GM21390 (cell line): ENCODE measurements at regions not wholly inside any gene's neighbourhood (a gene's known extent, or its start where the extent isn't known, plus 50 kb on each side); places are given as distances from the start of the nearest gene placed in this dataset.
"Not testable (repeated sequence)": the region's sequence is repeated elsewhere in the genome, so short reads cannot be mapped to it uniquely, and the experiment has no call there.

Experiments
- ATAC-seq: cut with Tn5 transposase; IDR thresholded peaks from one replicate; pipeline ENCODE4 v1.9.1; 2021; ENCODE audit not compliant: unreplicated experiment

DNA sequence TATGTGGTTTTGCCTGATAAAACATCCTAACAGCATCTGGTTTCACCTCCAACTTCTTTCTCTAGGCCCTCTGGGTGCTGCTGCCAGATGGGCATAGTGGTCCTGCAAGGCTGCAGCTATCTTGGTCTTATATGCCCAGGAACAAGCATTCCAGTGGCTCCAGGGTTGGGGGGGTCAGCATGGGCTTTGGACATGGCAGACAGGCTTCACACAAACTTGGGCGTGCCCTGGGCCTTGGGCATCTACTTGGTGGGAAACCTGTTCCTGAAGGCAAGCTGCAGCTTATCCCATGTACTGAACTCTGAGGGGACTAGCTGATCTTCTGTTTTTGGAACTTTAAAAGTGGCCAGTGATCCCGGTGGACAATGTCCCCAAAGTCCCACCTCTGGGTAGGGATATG is 54.9 kb upstream of the ZNF678 start:
- ATAC-seq: no peak

DNA sequence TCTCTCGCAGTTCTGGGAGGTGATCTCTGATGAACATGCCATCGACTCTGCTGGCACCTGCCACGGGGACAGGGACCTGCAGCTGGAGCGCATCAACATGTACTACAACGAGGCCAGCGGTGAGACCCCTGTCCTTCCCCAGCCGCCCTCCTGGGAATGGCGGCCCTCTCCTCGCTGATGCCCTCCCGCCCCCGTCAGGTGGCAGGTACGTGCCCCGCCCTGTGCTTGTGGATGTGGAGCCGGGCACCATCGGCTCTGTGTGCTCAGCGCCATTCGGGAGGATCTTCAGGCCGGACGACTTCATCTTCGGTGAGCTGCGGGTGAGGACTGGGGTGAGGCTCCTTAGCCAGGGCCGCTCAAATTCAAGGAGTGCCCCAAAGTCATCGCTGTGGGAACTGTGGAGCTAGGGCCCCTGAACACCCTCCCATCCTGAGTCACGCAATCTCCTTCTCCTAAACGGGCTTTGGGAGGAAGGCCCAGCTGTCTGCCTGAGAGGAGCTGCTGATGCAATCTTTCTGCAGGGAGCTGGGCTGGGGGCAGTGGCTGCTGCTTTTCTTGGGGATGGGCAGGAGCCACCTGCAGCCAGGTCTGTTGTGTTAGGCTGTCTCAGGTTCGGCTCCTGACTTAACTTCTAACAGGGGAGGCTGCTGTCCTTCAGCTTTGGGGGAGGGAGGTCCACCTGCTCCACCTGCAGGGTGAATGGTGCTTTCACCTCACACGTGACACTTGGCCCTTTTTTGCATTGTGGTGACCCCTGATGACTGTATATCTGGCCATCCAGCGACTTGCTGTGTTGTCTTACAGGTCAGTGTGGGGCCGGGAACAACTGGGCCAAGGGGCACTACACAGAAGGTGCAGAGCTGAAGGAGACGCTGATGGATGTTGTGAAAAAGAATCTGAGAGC is 56.6 kb upstream of the ZNF678 start:
- not testable (repeated sequence) for ATAC-seq

DNA sequence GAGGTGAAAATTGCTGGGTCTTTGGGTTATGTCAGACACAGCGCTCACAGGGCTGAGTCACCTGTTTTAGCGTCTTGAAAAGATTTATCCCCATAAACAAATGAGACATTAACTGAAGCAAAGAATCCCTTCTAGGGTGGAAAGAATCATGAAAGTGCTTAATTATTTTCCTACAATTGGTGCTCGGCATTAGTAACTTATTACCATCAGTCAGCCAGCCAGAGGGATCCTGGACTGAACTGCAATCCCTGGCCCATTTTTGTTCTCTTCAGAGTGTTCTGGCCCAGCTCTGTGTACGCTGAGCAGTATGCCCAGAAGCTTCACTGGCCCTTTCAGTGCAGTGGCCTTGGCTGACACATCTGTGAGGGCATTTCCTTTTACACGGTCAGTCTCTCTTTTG is 67.3 kb upstream of the ZNF678 start:
- not testable (repeated sequence) for ATAC-seq

DNA sequence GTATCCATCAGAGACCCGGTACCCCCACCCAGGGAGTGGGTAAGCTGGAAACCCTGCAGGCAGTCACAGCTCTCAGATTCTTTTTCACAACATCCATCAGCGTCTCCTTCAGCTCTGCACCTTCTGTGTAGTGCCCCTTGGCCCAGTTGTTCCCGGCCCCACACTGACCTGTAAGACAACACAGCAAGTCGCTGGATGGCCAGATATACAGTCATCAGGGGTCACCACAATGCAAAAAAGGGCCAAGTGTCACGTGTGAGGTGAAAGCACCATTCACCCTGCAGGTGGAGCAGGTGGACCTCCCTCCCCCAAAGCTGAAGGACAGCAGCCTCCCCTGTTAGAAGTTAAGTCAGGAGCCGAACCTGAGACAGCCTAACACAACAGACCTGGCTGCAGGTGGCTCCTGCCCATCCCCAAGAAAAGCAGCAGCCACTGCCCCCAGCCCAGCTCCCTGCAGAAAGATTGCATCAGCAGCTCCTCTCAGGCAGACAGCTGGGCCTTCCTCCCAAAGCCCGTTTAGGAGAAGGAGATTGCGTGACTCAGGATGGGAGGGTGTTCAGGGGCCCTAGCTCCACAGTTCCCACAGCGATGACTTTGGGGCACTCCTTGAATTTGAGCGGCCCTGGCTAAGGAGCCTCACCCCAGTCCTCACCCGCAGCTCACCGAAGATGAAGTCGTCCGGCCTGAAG is 69.3 kb upstream of the ZNF678 start:
- not testable (repeated sequence) for ATAC-seq

DNA sequence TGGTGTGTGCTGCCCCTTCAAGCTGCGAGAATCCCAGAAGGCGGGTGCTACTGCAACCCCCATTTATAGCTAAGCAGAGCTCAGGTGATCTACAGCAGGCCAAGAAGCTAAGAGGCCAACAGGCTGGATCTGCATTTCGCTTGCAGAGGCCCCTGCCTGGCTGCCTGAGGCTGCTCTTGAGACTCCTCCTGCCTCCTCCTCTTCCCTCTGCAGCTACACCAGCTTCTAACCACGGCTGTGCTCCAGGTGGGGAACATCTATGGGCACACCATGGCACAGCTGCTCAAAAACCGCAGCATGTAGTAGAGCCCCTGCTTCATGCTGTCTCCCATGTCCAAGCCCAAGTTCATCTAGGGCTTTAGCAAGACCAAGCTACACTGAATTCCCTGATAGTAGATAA is 72.9 kb upstream of the ZNF678 start:
- ATAC-seq: no peak

DNA sequence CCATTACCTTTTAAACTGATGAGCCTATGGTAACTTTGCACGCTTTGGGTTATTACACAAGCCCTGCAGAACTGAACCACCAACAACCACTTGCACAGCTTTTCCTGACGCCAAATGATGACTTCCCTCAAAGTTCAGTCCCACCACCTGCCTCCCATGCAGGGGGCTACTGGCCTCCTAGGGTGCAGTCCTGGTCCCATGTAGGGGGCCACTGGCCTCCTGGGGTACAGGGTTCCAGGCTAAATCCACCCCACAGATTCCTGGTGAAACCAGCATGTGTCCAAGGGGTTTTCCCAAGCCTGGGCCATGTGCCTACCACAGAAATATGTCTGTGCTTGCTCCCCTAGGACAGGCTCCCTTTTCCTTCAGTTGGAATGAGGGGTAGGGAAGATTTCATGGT is 73.4 kb upstream of the ZNF678 start:
- ATAC-seq: no peak

DNA sequence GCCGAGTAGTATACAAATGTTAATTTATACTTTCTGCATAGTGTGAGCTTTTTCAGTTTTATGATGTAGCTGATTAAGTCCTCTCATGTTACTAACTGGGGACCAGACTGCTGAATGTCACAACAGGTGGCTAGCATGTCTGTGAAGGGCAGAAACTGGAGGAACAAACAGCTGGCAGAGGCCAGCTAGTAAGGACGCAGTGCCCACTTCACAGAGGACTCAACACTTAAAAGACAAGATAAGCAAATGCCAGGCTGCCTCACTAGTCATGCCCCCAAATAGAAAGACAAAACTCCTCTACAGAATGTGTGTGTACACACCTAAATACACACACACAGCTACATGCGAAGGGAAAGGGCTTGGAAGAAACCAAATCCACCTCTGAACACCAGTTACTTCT is 73.8 kb upstream of the ZNF678 start:
- ATAC-seq: no peak

DNA sequence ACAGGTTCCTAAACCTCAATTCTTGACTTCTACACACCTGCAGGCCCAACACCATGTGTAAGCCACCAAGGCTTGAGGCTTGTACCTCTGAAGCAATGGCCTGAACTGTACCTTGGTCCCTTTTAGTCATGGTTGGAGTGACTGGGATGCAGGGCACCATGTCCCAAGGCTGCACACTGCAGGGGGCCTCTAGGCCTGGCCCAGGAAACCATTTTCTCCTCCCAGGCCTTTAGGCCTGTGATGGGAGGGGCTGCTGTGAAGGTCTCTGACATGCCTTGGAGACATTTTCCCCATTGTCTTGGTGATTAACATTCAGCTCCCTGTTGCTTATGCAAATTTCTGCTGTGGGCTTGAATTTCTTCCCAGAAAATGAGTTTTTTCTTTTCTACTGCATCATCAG is 75.8 kb upstream of the ZNF678 start:
- no peak for ATAC-seq

DNA sequence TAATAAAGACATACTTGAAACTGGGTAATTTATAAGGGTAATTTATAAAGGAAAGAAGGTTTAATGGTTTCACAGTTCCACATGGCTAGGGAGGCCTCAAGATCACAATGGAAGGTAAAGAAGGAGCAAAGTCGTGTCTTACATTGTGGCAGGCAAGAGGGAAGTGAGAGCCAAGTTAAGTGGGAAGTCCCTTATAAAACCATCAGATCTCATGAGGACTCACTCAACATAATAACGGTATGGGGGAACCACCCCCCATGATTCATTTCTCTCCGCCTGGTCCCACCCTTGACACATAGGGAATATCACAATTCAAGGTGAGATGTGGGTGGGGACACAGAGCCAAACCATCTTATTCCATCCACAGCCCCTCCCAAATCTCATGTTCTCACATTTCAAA is 76.8 kb upstream of the ZNF678 start:
- ATAC-seq: no peak

DNA sequence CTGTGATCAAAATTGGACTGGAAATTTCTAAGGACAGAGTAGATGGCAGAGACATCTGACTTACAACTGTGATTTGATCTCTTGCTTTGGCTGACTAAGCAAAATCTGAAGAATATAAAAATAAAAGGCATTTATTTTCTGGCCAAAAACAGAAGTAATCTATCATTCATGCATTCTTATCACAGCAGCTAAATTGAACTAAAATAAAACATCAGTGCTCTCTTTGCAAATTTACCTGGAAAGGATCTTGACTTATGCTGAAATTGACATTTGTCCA is 81.4 kb upstream of the ZNF678 start:
- ATAC-seq: no peak

DNA sequence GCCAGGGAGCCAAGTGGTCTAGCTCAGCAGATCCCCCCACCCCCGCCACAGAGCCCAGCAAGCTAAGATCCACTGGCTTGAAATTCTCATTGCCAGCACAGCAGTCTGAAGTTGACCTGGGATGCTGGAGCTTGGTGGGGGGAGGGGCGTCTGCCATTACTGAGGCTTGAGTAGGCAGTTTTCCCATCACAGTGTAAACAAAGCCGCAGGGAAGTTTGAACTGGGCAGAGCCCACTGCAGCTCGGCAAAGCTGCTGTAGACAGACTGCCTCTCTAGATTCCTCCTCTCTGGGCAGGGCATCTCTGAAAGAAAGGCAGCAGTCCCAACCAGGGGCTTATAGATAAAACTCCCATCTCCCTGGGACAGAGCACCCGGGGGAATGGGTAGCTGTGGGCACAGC is 89.3 kb upstream of the ZNF678 start:
- ATAC-seq: not testable (repeated sequence)

DNA sequence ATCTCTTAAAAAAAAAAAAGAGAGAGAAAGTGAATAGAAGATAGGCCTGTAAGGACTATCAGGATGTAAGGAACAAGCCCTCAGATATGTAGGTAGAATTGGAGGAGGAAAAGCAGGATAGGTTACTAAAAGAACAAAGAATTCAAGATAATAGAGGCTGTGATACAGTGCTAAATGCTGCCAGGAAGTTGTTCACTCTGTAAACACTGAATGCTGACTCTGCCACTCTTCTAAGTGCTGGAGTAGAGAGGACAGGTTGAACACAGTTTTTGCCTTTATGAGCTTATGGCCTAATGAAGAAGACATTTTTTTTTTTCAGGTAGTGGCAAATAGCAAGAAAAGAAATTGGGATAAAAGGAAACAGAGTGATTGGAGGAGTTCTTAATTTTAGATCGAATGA is 90.6 kb upstream of the ZNF678 start:
- ATAC-seq: no peak

DNA sequence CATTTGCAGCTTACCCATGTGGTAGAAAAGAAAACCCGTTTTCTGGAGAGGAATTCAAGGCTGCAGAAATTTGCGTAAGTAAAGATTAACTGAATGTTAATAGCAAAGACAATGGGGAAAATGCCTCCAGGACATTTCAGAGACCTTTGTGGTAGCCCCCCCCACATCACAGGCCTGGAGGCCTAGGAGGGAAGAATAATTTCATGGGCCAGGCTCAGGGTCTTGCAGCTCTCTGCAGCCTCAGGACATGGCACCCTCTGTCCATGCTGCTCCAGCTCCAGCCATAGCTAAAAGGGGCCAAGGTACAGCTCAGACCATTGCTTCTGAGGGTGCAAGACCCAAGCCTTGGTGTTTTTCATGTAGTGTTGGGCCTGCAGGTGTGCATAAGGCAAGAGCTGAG is 92.7 kb upstream of the ZNF678 start:
- ATAC-seq: no peak

DNA sequence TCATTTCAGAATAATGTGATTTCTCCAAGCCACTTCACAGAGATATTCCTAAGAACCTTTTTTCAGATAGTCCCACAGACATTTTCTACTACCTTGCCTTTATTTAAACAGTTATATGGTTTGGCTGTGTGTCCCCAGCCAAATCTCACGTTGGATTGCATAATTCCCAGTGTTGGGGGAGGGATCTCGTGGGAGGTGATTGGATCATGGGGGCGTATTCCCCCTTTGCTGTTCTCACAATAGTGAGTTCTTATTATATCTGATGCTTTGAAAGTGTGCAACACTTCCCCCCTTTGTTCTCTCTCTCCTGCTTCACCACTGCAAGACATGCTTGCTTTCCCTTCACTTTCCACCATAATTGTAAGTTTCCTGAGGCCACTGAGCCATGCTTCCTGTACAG is 93.6 kb upstream of the ZNF678 start:
- no peak for ATAC-seq

DNA sequence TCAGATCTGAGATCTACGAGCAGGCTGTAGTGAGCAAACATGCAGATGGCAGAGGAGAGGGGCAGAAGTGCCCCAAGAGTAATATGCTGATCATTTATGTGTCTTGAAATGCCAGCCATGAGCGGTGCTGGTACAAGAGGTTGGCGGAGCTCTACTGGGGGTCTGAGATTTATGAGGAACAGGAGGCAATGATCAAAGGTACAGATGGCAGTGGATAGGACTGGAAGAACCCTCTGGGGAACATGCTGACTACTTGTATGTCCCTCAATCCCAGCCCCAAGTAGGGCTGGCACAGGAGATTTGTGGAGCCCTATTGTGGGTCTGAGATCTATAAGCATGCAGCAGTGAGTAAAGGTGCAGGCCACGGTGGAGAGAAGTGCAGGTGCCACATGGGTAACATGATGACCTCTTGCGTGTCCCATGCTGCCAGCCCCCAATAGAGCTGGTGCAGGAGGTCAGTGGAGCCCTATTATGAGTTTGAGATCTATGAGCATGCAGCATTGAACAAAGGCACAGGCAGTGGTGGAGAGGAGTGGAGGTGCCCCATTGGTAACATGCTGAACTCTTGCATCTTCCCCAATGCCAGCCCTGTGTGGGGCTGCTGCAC is 97.2 kb upstream of the ZNF678 start:
- ATAC-seq: no peak

DNA sequence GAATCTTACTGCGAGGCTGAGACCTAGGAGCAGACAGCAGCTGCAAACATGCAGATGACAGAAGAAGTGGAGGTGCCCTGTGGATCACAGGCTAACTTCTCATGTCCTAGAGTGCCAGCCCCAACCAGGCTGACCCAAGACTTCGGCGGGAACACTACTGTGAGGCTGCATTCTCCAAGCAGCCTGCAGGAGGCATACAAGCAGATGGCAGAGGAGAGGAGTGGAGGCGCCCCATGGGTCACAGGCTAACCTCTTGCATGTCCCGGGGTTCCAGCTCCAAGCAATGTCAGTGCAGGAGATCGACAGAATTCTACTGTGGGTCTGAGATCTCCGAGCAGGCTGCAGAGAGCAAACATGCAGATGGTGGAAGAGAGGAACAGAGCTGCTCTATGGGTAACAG is 98.1 kb upstream of the ZNF678 start:
- ATAC-seq: no peak

DNA sequence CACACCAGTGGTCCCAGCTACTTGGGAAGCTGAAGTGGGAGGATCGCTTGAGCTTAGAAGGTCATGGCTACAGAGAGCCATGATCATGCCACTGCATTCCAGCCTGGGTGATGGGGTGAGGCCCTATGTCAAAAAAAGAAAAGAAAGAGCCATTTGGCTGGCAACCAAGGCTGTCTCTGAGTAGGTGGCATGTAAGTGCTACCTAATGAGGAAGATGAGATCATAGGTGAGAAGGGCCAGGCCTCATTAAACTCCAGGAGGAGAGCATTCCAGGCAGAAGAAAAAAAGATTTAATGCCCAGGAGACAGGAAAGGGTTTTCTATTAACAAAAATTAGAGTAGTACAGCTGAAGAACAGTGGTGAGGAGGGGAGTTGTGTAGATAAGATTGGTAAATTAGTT is 103.4 kb upstream of the ZNF678 start:
- ATAC-seq: no peak

DNA sequence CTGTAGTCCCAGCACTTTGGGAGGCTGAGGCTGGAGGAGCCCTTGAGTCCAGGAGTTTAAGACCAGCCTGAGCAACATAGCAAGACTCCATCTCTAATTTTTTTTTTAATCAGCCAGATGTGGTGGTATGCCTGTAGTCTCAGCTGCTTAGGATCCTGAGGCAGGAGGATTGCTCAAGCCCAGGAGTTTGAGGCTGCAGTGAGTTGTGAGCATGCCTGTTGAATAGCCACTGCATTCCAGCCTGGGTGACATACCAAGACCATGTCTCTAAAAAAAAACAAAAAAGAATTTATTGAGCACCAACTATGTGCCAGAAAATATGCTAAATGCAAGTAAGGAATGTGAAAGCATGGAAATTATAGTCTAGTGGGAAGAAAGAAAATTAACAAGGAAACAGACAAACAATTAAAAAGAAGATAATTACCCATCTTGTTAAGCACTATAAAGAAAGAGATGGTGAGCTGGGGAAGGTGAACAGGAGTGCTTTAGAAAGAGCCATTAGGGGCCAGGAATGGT is 104.0 kb upstream of the ZNF678 start:
- no peak for ATAC-seq

DNA sequence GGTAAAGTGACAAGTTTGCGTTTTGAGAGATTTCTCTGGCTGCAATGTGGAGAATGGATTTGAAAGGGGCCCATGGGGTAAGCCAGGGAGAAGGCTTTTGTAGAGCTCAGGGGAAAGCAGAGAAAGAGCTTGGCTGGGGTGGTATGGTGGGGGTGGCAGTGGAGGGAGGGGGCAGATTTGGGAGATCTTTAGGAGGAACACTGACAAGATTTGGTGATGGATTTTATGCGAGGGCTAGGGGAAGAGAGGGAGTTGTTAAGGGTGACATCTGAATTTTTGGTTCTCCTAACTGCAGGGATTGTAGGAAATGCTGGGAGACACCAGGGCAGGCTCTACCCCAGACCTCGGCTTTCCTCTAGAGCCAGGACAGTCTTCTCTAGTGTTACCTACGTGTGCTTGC is 108.7 kb upstream of the ZNF678 start:
- ATAC-seq: no peak

DNA sequence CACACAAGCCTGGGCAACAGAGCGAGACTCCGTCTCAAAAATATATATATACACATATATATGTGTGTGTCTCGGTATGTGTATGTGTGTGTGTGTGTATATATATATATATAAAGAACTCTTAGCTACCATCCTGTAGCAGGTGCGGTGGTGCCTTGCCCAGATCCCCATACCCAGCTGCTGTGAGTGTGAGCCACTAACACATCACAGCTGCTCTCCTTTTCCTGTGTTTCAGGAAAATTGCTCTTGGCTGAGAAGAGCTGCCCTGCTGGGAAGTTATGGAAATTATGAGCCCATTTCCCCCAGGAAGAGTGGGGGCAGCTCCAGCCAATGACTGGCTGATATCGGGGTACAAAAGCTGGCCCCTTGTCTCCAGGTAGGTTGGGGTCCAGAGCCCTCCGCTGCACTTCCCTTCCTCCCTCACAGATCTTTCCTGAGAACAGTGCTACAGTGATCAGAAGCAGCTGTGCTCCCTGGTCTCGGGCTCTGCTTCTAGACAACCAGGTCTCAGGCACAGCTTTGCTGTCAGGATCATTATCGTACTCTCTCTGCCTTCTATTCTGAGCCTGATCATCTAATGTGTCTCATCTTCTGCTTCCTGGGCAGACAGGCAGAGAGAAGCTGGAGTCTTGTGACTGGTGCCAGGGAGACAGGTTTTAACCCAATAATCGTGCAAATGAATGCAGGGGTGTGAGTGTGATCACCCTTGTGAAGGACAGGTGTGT is 109.6 kb upstream of the ZNF678 start:
- no peak for ATAC-seq

DNA sequence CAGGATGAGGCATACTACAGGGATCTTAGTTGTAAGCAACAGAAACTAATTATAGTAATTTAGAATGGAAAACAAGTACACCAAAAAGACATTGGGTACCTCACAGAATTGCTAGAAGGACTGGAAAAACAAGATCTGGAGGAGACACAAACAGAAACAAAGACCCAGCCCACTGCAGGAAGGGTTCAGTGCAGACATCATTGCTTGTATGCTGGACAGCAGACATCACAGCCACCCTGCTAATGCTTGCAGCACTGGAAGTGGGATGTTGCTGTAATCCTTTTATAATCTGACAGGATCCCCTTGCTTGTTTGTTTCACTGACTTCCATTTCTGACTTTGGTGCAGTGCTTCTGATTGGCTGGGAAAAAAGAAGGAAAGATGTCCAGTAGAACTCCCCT is 111.4 kb upstream of the ZNF678 start:
- ATAC-seq: no peak
